Midbrain (tissue), 1 donor: ENCODE measurements at regions not wholly inside any gene's neighbourhood (a gene's known extent, or its start where the extent isn't known, plus 50 kb on each side); places are given as distances from the start of the nearest gene placed in this dataset.

Source experiments
- DNase-seq: peaks from one replicate; lab custom pipeline; 2025; lab: John Stamatoyannopoulos, UW

DNA sequence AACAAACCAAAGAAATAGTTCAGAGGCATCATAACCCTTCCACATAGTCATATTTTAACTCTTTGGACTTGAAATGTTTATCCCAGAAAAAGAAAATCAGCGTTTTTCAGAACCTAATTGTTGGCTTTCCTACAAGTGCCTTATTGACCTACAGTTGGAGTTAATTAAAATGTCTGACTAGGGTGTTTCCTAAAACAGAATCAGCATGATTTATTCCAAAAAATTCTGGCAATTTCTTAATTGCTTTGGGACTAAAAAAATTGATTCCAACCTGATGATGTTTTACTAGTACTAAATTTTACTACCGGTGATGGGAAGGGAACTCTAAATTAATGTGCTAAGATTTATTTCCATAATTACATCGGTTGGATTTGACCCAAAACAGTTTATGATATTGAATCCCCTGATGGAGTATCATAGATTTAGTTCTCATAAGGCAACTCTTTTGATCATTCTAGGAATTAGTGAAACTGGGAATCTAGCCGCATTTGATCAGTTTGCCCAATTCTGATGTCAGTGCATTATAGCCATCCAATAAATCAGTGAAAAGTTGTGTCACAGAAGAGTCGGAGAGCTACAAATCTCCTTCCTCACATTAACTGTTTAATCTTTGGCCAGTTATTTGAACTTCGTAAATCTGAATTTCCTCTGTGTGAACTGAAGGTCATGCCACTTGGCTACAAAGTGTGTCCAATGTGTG is 134.3 kb upstream of the DSEL start:
- no peak for DNase-seq

DNA sequence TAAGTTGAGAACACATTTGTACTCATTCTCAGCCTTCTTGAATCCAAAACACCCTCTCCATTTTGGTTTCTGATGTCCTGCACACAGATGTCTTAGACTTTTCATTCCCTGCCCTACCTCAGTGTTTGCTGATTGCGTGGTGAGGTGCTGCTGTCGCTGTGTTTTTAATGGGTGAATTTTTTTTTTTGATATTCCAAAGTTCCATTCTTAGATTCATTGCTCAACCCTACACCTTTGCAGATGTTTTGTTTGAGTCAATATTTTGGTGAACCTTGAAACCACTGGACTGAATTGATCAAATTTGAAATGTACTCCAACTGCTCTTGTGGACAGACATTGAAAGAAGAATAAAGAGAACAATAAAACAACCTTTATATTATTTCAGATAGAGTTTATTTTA is 130.4 kb upstream of the DSEL start:
- DNase-seq, result no peak

DNA sequence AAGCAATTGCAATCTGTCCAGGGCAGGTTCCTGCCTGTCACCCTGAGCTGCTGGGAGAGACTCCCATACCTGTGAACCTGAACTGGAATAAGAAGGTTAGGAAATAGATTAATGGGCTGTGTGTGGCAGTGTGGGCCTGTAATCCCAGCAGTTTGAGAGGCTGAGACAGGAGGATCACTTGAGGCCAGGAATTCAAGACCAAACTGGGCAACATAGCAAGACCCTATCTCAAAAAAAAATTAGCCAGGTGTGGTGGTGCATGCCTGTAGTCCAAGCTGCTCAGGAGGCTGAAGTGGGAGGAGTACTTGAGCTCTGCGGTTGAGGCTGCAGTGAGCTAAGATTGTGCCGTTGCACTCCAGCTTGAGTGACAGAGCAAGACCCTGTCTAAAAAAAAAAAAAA is 127.7 kb upstream of the DSEL start:
- DNase-seq, result no peak

- DNase-seq, result no peak
Observed at GRCh38 chr18:67639872-67640271, 123.4 kb upstream of the DSEL start.

DNA sequence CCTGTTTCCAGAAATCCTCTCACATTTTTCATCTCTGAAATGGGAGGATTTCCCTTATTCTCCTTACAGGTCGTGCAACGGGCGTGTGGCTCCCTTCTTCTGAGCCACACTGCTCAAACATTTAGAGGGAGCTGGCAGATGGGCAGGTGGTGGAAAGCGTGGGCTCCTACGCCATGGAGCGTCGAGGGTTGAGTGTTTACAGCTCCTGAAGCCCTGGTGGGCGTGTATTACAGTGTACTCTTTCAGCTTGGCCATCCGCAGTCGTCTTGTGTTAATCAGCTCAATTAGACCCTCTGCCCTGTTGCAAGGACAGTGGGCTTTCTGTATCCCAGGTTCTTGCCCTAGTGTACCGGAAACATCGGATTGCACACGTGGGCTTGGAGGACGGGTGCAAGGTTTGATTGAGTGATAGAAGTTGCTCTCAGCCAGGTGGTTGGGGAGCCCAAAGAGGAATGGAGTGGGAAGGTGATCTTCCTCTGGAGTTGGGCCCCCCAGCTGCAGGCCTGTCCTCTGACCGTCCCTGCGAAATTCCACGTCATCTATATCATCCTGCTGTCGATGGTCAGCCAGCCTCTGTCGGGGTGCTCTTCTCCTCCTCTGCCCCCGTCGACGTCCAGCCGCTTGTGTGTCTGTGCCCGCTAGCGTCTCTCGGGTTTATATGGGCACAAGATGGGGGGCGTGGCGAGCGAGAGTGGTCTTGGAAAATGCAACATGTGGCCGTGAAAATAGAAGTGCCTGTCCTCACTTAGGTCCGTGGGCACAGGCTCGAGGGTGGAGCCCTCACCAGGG is 120.3 kb upstream of the DSEL start:
- no peak for DNase-seq

DNA sequence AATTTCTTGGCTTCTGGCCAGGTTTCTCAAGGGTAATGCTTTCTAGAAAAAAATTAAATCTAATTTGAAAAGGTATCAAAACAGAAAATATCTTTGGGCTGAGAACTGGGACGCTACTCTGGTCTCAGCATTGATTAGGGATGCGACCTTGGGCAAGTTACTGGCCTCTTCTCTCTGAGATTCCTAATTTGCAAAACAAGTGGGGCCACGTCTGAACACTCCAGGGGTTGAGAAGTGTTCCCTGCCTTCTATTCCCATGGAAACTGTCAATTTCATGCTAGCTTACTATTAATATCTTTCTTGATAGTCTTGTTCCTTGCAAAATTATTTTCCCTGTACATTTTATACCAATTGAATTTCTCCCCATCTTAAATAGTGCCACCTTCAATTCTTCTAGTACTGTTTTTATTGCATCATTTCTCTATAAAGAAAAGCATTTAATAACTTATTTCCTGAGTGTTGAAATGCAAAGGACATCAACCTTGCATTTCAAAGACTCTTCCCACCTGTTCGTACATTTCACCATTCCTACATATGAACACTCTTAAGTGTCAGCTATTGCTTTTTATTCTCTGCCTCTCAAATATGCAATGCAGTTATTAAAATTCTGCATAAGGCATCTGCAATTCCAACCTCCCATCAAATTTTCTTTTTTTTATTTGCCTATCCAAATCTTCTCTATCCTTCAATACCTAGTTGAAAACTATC is 118.3 kb upstream of the DSEL start:
- DNase-seq, result no peak

DNA sequence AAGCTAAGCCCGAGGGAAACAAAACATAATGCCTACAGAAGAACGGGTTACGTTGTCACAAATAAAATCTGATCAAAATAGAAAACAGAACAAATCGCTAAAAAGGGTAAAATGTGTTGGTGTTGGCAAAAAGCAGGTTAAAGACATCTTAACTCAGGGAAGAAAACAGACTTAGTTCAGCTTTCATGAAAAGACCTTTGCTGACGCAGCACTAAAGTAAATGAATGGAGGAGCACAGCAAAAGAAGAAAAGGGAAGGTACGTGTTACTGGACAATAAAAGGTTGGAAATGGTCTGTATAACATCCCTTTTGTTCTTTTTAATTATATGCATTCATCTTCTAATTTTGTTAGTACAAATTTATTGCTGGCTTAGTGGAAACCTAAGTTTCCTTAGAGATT is 117.4 kb upstream of the DSEL start:
- no peak for DNase-seq

GRCh38 chr18:67621906-67622305 is 105.4 kb upstream of the DSEL start:
- DNase-seq, result no peak

- DNase-seq, result no peak
Observed at GRCh38 chr18:67621049-67621713, 104.7 kb upstream of the DSEL start.

DNA sequence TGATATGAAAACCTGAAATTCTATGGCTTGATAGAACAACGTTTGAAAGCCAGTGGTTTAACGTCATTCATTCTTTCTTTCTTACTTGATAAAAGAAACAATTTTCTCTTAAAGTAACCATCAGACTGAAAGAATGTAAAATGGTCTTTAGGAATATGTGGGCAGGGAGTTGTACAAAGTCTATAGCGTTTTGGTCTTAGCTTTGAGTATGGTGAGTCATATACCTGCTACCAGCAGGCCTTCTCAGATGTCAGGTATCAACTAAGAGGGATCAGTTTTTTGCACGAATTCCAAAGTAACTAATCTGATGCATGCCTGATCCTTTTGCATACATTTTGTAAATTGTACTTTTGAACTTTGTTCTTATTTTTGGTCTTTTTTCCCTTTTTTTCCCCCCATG is 101.5 kb upstream of the DSEL start:
- DNase-seq, result no peak

- DNase-seq, result no peak
Observed at GRCh38 chr18:67615876-67616275, 99.4 kb upstream of the DSEL start.

DNA sequence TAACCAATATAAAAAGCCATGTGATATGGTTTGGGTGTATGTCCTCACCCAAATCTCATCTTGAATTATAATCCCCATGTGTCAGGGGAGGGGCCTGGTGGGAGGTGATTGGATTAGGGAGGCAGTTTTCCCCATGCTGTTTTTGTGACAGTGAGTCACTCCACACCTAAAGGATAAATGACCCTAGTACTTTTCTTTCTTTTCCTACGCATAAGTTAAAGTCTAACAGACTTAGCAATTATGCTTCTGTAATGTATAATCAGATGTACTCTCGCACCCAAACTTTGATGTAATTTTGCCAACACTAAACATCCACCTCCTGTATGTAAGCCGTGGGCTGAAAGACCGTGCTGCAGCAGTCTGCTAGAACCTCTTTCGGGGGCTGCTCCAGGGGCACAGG is 97.2 kb upstream of the DSEL start:
- DNase-seq, result no peak

GRCh38 chr18:67612281-67612680 is 95.8 kb upstream of the DSEL start:
- no peak for DNase-seq

- no peak for DNase-seq
Observed at GRCh38 chr18:67608615-67609273, 92.2 kb upstream of the DSEL start.

DNA sequence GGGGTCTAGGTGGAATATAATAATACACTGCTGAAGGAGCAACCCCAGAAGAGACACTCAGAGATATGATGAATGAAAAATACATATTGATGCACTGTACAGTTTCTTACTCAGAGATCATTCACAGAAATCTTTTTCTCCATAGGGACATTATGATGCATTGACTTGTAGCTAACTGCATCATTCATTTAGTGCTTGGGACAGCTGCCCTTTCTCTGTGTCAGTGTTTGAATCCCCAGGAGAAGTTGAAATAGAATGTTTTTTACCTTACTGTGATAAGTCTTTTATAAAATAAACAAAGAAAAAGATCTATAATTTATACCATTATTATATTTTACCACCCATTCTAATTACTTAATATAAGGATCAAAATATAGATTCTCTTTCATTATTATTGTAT is 91.7 kb upstream of the DSEL start:
- no peak for DNase-seq

- no peak for DNase-seq
Observed at GRCh38 chr18:67600181-67601180, 84.0 kb upstream of the DSEL start.

DNA sequence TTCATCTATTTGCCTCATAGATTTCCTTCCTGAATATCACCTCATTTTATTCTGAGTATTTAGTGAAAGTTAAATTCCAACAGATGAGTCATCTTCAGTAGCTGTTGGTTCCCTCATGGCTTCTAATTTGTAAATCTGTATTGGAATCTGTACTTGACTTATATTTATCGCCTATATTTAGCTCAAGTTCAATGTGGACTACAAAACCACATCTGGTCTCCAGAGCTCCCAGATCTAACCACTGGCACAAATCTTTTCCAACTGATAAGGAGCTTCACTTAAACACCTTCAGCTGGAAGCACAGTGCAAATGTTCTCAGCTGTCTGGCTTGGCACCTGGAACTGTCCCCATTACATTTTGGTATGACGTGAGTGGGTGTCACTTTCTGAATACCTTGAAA is 82.8 kb upstream of the DSEL start:
- DNase-seq, result no peak

- no peak for DNase-seq
Observed at GRCh38 chr18:67597759-67598158, 81.2 kb upstream of the DSEL start.

DNA sequence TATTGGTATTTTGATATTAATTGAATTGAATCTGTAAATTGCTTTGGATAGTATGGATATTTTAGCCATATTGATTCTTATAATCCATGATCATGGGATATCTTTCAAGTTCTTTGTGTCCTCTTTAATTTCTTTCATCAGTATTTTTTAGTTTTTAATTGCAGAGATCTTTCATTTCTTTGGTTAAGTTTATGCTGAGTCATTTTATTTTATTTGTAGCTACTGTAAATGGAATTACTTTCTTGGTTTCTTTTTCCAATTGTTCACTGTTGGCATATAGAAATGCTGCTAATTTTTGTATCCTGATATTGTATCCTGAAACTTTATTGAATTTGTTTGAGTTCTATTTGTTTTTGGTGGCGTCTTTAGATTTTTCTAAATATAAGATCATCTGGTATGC is 79.5 kb upstream of the DSEL start:
- DNase-seq, result no peak

- DNase-seq, result no peak
Observed at GRCh38 chr18:67590571-67591141, 74.1 kb upstream of the DSEL start.
